HepG2 (cell line): ENCODE measurements at regions not wholly inside any gene's neighbourhood (a gene's known extent, or its start where the extent isn't known, plus 50 kb on each side); places are given as distances from the start of the nearest gene placed in this dataset.

ENCODE experiments used
- CHD2 ChIP-seq: IDR thresholded peaks from 2 replicates; pipeline ENCODE4 v1.6.1; 2011; ENCODE audit warnings: low read depth, low read length, improper control_type of control experiment
- FOSL2 ChIP-seq: sonication (generic); formaldehyde crosslinking; IDR thresholded peaks from 2 replicates; pipeline ENCODE4 v1.4.0; 2020; ENCODE audit warnings: missing genetic modification reagents
- MEIS2 ChIP-seq: sonication (generic); formaldehyde crosslinking; IDR thresholded peaks from 2 replicates; pipeline ENCODE4 v1.9.0; 2021; ENCODE audit warnings: mild to moderate bottlenecking, missing genetic modification reagents
- NR2C2 ChIP-seq: sonication (generic); formaldehyde crosslinking; IDR thresholded peaks from 2 replicates; pipeline ENCODE4 v1.4.0; 2020; ENCODE audit warnings: missing genetic modification reagents, mild to moderate bottlenecking, moderate library complexity, borderline replicate concordance
- ZC3H13 ChIP-seq: sonication (generic); formaldehyde crosslinking; IDR thresholded peaks from 2 replicates; pipeline ENCODE4 v1.8.1; 2023; ENCODE audit warnings: mild to moderate bottlenecking, missing genetic modification reagents, moderate library complexity
- ZNF614 ChIP-seq: IDR thresholded peaks from 2 replicates; pipeline ENCODE4 v1.6.1; 2018; ENCODE audit warnings: missing biosample characterization, missing genetic modification reagents, inconsistent platforms, borderline replicate concordance
- ZNF737 ChIP-seq: sonication (generic); formaldehyde crosslinking; IDR thresholded peaks from 2 replicates; pipeline ENCODE4 v1.5.0; 2020; ENCODE audit warnings: missing genetic modification reagents, mild to moderate bottlenecking, borderline replicate concordance
- ZNF773 ChIP-seq: sonication (generic); formaldehyde crosslinking; IDR thresholded peaks from 2 replicates; pipeline ENCODE4 v1.4.0; 2020; ENCODE audit warnings: missing genetic modification reagents, borderline replicate concordance
- ZNF816 ChIP-seq: sonication (generic); formaldehyde crosslinking; IDR thresholded peaks from 2 replicates; pipeline ENCODE4 v1.8.0; 2022; ENCODE audit warnings: missing genetic modification reagents, mild to moderate bottlenecking, borderline replicate concordance
- ZSCAN29 ChIP-seq: sonication (generic); formaldehyde crosslinking; conservative IDR thresholded peaks from 2 replicates; pipeline ENCODE4 v1.4.0; 2020; ENCODE audit warnings: mild to moderate bottlenecking, missing genetic modification reagents
- TF ChIP-seq, protein P1 (sequence below): sonication (generic); formaldehyde crosslinking; IDR thresholded peaks from 2 replicates; pipeline ENCODE4 v1.8.0; 2022; ENCODE audit warnings: mild to moderate bottlenecking, missing genetic modification reagents; ENCODE audit not compliant: insufficient replicate concordance
- TF ChIP-seq, protein P2 (sequence below): sonication (generic); formaldehyde crosslinking; IDR thresholded peaks from 2 replicates; pipeline ENCODE4 v1.8.1; 2023; ENCODE audit warnings: mild to moderate bottlenecking, missing genetic modification reagents

- TF ChIP-seq, protein P1, sequence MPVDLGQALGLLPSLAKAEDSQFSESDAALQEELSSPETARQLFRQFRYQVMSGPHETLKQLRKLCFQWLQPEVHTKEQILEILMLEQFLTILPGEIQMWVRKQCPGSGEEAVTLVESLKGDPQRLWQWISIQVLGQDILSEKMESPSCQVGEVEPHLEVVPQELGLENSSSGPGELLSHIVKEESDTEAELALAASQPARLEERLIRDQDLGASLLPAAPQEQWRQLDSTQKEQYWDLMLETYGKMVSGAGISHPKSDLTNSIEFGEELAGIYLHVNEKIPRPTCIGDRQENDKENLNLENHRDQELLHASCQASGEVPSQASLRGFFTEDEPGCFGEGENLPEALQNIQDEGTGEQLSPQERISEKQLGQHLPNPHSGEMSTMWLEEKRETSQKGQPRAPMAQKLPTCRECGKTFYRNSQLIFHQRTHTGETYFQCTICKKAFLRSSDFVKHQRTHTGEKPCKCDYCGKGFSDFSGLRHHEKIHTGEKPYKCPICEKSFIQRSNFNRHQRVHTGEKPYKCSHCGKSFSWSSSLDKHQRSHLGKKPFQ: no peak
- TF ChIP-seq ZC3H13 (CRISPR knock-in tag) (no peak), ZNF816 (no peak), ZSCAN29 (CRISPR knock-in tag) (no peak), MEIS2 (CRISPR knock-in tag) (no peak), FOSL2 (CRISPR knock-in tag) (no peak), ZNF614 (CRISPR knock-in tag) (no peak), NR2C2 (no peak), ZNF737 (no peak), ZNF773 (CRISPR knock-in tag) (no peak), CHD2 (no peak)
- TF ChIP-seq, protein P2, sequence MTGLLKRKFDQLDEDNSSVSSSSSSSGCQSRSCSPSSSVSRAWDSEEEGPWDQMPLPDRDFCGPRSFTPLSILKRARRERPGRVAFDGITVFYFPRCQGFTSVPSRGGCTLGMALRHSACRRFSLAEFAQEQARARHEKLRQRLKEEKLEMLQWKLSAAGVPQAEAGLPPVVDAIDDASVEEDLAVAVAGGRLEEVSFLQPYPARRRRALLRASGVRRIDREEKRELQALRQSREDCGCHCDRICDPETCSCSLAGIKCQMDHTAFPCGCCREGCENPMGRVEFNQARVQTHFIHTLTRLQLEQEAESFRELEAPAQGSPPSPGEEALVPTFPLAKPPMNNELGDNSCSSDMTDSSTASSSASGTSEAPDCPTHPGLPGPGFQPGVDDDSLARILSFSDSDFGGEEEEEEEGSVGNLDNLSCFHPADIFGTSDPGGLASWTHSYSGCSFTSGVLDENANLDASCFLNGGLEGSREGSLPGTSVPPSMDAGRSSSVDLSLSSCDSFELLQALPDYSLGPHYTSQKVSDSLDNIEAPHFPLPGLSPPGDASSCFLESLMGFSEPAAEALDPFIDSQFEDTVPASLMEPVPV (CRISPR knock-in tag): no peak
Observed at GRCh38 chr3:148070041-148070440, 627.7 kb upstream of the AGTR1 start (continued).
